ENCODE measurements at regions not wholly inside any gene's neighbourhood (a gene's known extent, or its start where the extent isn't known, plus 50 kb on each side); places are given as distances from the start of the nearest gene placed in this dataset.

GRCh38 chr11:123273616-123274015, 78.6 kb upstream of the CLMP start:
- Histone ChIP-seq H3K4me3 (replicated peaks in 1 of 3; ENCODE audit: insufficient read depth in 1 of 3, low read depth in 2 of 3, low read length in 3 of 3) (no peak overlapping the region), H3K4me2 (ENCODE audit: low read depth, low read length) (no peak overlapping the region), H3K4me1 (ENCODE audit: insufficient read depth, low read length) (no peaks in the 10 kb centered on the region), H3K79me2 (ENCODE audit: insufficient read depth, low read length) (no peaks in the 10 kb centered on the region), H3K27me3 (ENCODE audit: control insufficient read depth in 1 of 2, insufficient read depth in 2 of 2, low read length in 2 of 2) (no peaks in the 10 kb centered on the region; a peak in 1 of 5 replicates), H2AFZ (ENCODE audit: low read length) (no peak overlapping the region), H3K9ac (ENCODE audit: insufficient read depth, low read depth, low read length) (no peak overlapping the region), H3K36me3 (replicated peaks in 1 of 2; ENCODE audit: control insufficient read depth in 1 of 2, insufficient read depth in 2 of 2, low read length in 2 of 2) (no peaks in the 10 kb centered on the region), H3K9me3 (ENCODE audit: low read length) (no peaks in the 10 kb centered on the region), H4K20me1 (ENCODE audit: insufficient read depth, low read length) (no peaks in the 10 kb centered on the region), H3K27ac (ENCODE audit: extremely low read length, insufficient read depth, low read length) (no peak overlapping the region)
- no peak for DNase-seq (ENCODE audit: low spot score)
- intact Hi-C loops (cut with micrococcal nuclease; ENCODE audit: unreplicated experiment) = no loop called here
- ChIA-PET CTCF (ENCODE audit: low intra/inter-chr PET ratio, low total read pairs) (no interaction called here), POLR2A (no interaction called here)
- BruUV-seq (replicated peaks) = no TSS peak
- in situ Hi-C loops (cut with HindIII; ENCODE audit: extremely low pct_ligation_motif_present, low pct_unique_long_range_greater_than_20kb) = no loop called here
- TF ChIP-seq ZBTB2 (CRISPR knock-in tag; IDR thresholded peaks at IDR 0.05; ENCODE audit: low read depth) (no peak), ZNF292 (CRISPR knock-in tag; IDR thresholded peaks at IDR 0.05; ENCODE audit: borderline replicate concordance, low read depth) (no peak), ZBTB10 (CRISPR knock-in tag; IDR thresholded peaks at IDR 0.05; ENCODE audit: borderline replicate concordance) (no peak), ZBTB21 (CRISPR knock-in tag; IDR thresholded peaks at IDR 0.05) (no peak), ZMYM4 (CRISPR knock-in tag; IDR thresholded peaks at IDR 0.05) (no peak), SNRNP70 (IDR thresholded peaks at IDR 0.05; ENCODE audit: low read depth, low read length) (no peak), SNAPC2 (CRISPR knock-in tag; IDR thresholded peaks at IDR 0.05) (no peak), HDAC2 (CRISPR knock-in tag; IDR thresholded peaks at IDR 0.05) (no peak), NPAS2 (CRISPR knock-in tag; IDR thresholded peaks at IDR 0.05; ENCODE audit: borderline replicate concordance) (no peak), KLF9 (CRISPR knock-in tag; IDR thresholded peaks at IDR 0.05; ENCODE audit: low read depth) (no peak), GABPB1 (CRISPR knock-in tag; IDR thresholded peaks at IDR 0.05) (no peak), JUN (CRISPR knock-in tag; IDR thresholded peaks at IDR 0.05) (no peak), MIER3 (CRISPR knock-in tag; IDR thresholded peaks at IDR 0.05; ENCODE audit: borderline replicate concordance) (no peak), THYN1 (CRISPR knock-in tag; IDR thresholded peaks at IDR 0.05; ENCODE audit: borderline replicate concordance, low read depth) (no peak), RARA (CRISPR knock-in tag; IDR thresholded peaks at IDR 0.05) (no peak), ZNF747 (CRISPR knock-in tag; IDR thresholded peaks at IDR 0.05; ENCODE audit: borderline replicate concordance) (no peak), PAWR (CRISPR knock-in tag; IDR thresholded peaks at IDR 0.05; ENCODE audit: borderline replicate concordance) (no peak)
- no peak for FAIRE-seq
- ATAC-seq = no peak
- WGBS (ENCODE audit: low lambda C conversion rate) = 0% methylated on average over 2 of the region's 2 CpGs

Data from HepG2 (cell line).